Gastrocnemius medialis (tissue), 4 donors: ENCODE measurements at regions not wholly inside any gene's neighbourhood (a gene's known extent, or its start where the extent isn't known, plus 50 kb on each side); places are given as distances from the start of the nearest gene placed in this dataset.
"Not testable (repeated sequence)": the region's sequence is repeated elsewhere in the genome, so short reads cannot be mapped to it uniquely, and the experiment has no call there.

ENCODE experiments used
- CTCF ChIP-seq, 5 experiments: fragments of 450-650 bp in 3 of 5; fragments of 200-600 bp in 2 of 5; sonication (generic) in 2 of 5; IDR thresholded peaks in 4 of 5; conservative IDR thresholded peaks in 1 of 5; 1 replicate in 4 of 5; 2 replicates in 1 of 5; pipeline ENCODE4 v1.5.1; 2016 to 2019; ENCODE audit warnings: antibody characterized with exemption in 5 of 5, mild to moderate bottlenecking in 3 of 5, moderate library complexity in 3 of 5
- POLR2A ChIP-seq, 2 donors: fragments of 450-650 bp; IDR thresholded peaks; one replicate each; pipeline ENCODE4 v1.6.1; 2017; ENCODE audit warnings: antibody characterized with exemption in 2 of 2, mild to moderate bottlenecking in 2 of 2, moderate library complexity in 2 of 2

- not testable (repeated sequence) for TF ChIP-seq CTCF (IDR thresholded peaks at IDR 0.05 in 4 of 5, conservative IDR thresholded peaks at IDR 0.05 in 1 of 5); POLR2A (IDR thresholded peaks at IDR 0.05)
These were observed 485.5 kb downstream of the PRR16 start for GRCh38 chr5:120949596-120949995.
